K562 (cell line): ENCODE measurements at regions not wholly inside any gene's neighbourhood (a gene's known extent, or its start where the extent isn't known, plus 50 kb on each side); places are given as distances from the start of the nearest gene placed in this dataset.

Source experiments
- ATAC-seq: fragments of 200-7000 bp; cut with Tn5 transposase; 3 replicates; pipeline ENCODE4 v1.9.1; 2020; ENCODE audit warnings: moderate library complexity
- BruUV-seq: library from RNA; stranded (reverse); fragments of 400-500 nt; replicated peaks from 2 replicates; lab custom pipeline; 2021; lab: Mats Ljungman, UMichigan
- CTCF ChIA-PET: fragments of 300-600 bp; formaldehyde crosslinking; extraction: SDS; loops from one replicate; lab custom pipeline; 2021; ENCODE audit warnings: low intra/inter-chr PET ratio; lab: Yijun Ruan, JAX
- POLR2A ChIA-PET: fragments of 300-600, 350-650 bp; sonication (Branson Sonifier 250); formaldehyde crosslinking; extraction: SDS; loops from one replicate; lab custom pipeline; 2021; ENCODE audit warnings: antibody characterized with exemption, inconsistent platforms; lab: Yijun Ruan, JAX
- DNase-seq, 4 experiments: peaks; one replicate each; pipeline versions ENCODE4 v3.0.0 to v3.0.0-alpha.2; 2011 to 2018; ENCODE audit warnings: low spot score in 3 of 4, mixed read lengths in 3 of 4; ENCODE audit errors: extremely low read depth in 1 of 4
- FAIRE-seq: peaks from 2 replicates; lab custom pipeline; 2011; peaks lifted over from hg19 to GRCh38; lab: Jason Lieb, UNC
- H2AFZ ChIP-seq: 2 replicates; pipeline ENCODE4 v1.6.0; 2011; ENCODE audit warnings: low read depth, low read length, control low read depth, inconsistent platforms
- H3K27ac ChIP-seq: fragments of 200-600 bp; 3 replicates; pipeline ENCODE4 v1.8.0; 2011; ENCODE audit warnings: low read depth, mild to moderate bottlenecking, control low read depth, inconsistent platforms, low read length, moderate library complexity, mixed read lengths; ENCODE audit errors: extremely low read depth
- H3K27me3 ChIP-seq, 2 experiments: fragments of 300-600 bp in 1 of 2; 2 replicates in 1 of 2; 3 replicates in 1 of 2; pipeline versions ENCODE4 v1.6.0 to v1.8.0; 2011; ENCODE audit warnings: inconsistent platforms in 2 of 2, low read length in 2 of 2, mild to moderate bottlenecking in 1 of 2, mixed read lengths in 1 of 2, moderate library complexity in 1 of 2; ENCODE audit not compliant: control insufficient read depth in 2 of 2, insufficient read depth in 2 of 2
- H3K36me3 ChIP-seq: fragments of 300-600 bp; 3 replicates; pipeline ENCODE4 v1.8.0; 2011; ENCODE audit warnings: mild to moderate bottlenecking, low read length, inconsistent platforms; ENCODE audit not compliant: control insufficient read depth, insufficient read depth
- H3K4me1 ChIP-seq, 2 experiments: fragments of 200-600 bp in 1 of 2; replicated peaks in 1 of 2; 2 replicates in 1 of 2; 3 replicates in 1 of 2; pipeline versions ENCODE4 v1.5.1 to v1.8.0; 2011; ENCODE audit warnings: inconsistent platforms in 2 of 2, low read length in 2 of 2, mild to moderate bottlenecking in 1 of 2, mixed read lengths in 1 of 2, moderate library complexity in 1 of 2; ENCODE audit not compliant: control insufficient read depth in 2 of 2, insufficient read depth in 2 of 2
- H3K4me2 ChIP-seq: 2 replicates; pipeline ENCODE4 v1.6.1; 2011; ENCODE audit warnings: low read length, control low read depth, inconsistent platforms, mixed read lengths; ENCODE audit not compliant: insufficient read depth
- H3K4me3 ChIP-seq: fragments of 200-600 bp; sonication (generic), shearing (Covaris generic); 2 replicates; pipeline ENCODE4 v1.5.1; 2016; ENCODE audit warnings: control low read depth, inconsistent platforms
- H3K79me2 ChIP-seq: fragments of 200-600 bp; 3 replicates; pipeline ENCODE4 v1.8.0; 2011; ENCODE audit warnings: low read length, inconsistent platforms; ENCODE audit not compliant: control insufficient read depth, insufficient read depth
- H3K9ac ChIP-seq, 2 experiments: 2 replicates each; pipeline versions ENCODE4 v1.6.0 to v1.6.1; 2011; ENCODE audit warnings: low read depth in 2 of 2, low read length in 2 of 2, control low read depth in 1 of 2, inconsistent platforms in 1 of 2, mild to moderate bottlenecking in 1 of 2, mixed read lengths in 1 of 2; ENCODE audit not compliant: insufficient read depth in 1 of 2
- H3K9me1 ChIP-seq: one replicate; pipeline ENCODE4 v1.6.0; 2011; ENCODE audit warnings: inconsistent platforms, mild to moderate bottlenecking, low read length, moderate library complexity; ENCODE audit not compliant: control insufficient read depth, insufficient read depth
- H3K9me3 ChIP-seq: replicated peaks from 2 replicates; pipeline ENCODE4 v1.5.1; 2011; ENCODE audit warnings: low read depth, low read length, inconsistent platforms; ENCODE audit not compliant: control insufficient read depth, insufficient read depth
- H4K20me1 ChIP-seq: replicated peaks from 2 replicates; pipeline ENCODE4 v1.6.1; 2011; ENCODE audit warnings: low read length, inconsistent platforms, mixed read lengths; ENCODE audit not compliant: control insufficient read depth, insufficient read depth
- FOXA3 ChIP-seq, 2 experiments: fragments of 450-650 bp in 1 of 2; sonication (generic) in 1 of 2; formaldehyde crosslinking; IDR thresholded peaks in 1 of 2; conservative IDR thresholded peaks in 1 of 2; 2 replicates each; pipeline versions ENCODE4 v1.4.0 to v1.8.0; 2020 to 2022; ENCODE audit warnings: mild to moderate bottlenecking in 2 of 2, missing genetic modification reagents in 1 of 2
- KLF1 ChIP-seq: fragments of 450-650 bp; IDR thresholded peaks from 2 replicates; pipeline ENCODE4 v1.6.1; 2016; ENCODE audit warnings: missing genetic modification characterization, missing compliant biosample characterization
- RBBP5 ChIP-seq: fragments of 200-600 bp; sonication (generic); IDR thresholded peaks from 2 replicates; pipeline ENCODE4 v1.6.1; 2012; ENCODE audit warnings: borderline replicate concordance, mild to moderate bottlenecking, low read length, control low read depth, inconsistent platforms; ENCODE audit not compliant: insufficient read depth, poor library complexity, severe bottlenecking
- TAF1 ChIP-seq: IDR thresholded peaks from 2 replicates; pipeline ENCODE4 v1.6.1; 2011; ENCODE audit warnings: mild to moderate bottlenecking, low read length, moderate library complexity; ENCODE audit not compliant: insufficient read depth, control insufficient read depth, severe bottlenecking; ENCODE audit errors: extremely low read depth
- ZNF668 ChIP-seq: fragments of 250-450 bp; sonication (Bioruptor Pico); IDR thresholded peaks from 2 replicates; pipeline ENCODE4 v1.8.0; 2022; ENCODE audit warnings: mild to moderate bottlenecking, inconsistent platforms
- ZNF778 ChIP-seq: fragments of 450-650 bp; formaldehyde crosslinking; IDR thresholded peaks from 2 replicates; pipeline ENCODE4 v1.4.0; 2020; ENCODE audit warnings: mild to moderate bottlenecking, moderate library complexity
- ZSCAN32 ChIP-seq: fragments of 450-650 bp; formaldehyde crosslinking; IDR thresholded peaks from 2 replicates; pipeline ENCODE4 v1.4.0; 2020; ENCODE audit warnings: mild to moderate bottlenecking, moderate library complexity
- WGBS: fragments of 100-300 bp; shearing (Covaris generic); methylation state at CpG from one replicate; pipeline ENCODE4 v1.1.6; 2016; ENCODE audit warnings: low coverage, mixed read lengths; ENCODE audit not compliant: insufficient coverage; ENCODE audit errors: missing lambda C conversion rate; 5-methylcytosine and 5-hydroxymethylcytosine counted together
- in situ Hi-C: fragments of 300-500 bp; cut with MboI; formaldehyde crosslinking; loops from 4 replicates; pipeline ENCODE4 v1.15.0; 2018; ENCODE audit warnings: inconsistent platforms, mixed read lengths
- intact Hi-C: fragments of 100-400 bp; cut with micrococcal nuclease; formaldehyde crosslinking; loops from 2 replicates; pipeline ENCODE4 v1.14.2; 2022
- TF ChIP-seq, protein P1 (sequence below), 3 experiments: IDR thresholded peaks in 2 of 3; conservative IDR thresholded peaks in 1 of 3; 2 replicates each; pipeline ENCODE4 v1.5.1; 2011 to 2012; ENCODE audit warnings: low read length in 3 of 3, mild to moderate bottlenecking in 3 of 3, control low read depth in 2 of 3, improper control_type of control experiment in 1 of 3, inconsistent platforms in 1 of 3, low read depth in 1 of 3, mixed read lengths in 1 of 3, moderate library complexity in 1 of 3; ENCODE audit not compliant: insufficient read depth in 2 of 3
- TF ChIP-seq, protein P2 (sequence below), 2 experiments: IDR thresholded peaks in 1 of 2; conservative IDR thresholded peaks in 1 of 2; 2 replicates each; pipeline ENCODE4 v1.6.1; 2016; ENCODE audit warnings: low read depth in 2 of 2, mild to moderate bottlenecking in 1 of 2, missing compliant biosample characterization in 1 of 2, missing genetic modification characterization in 1 of 2, moderate library complexity in 1 of 2

DNA sequence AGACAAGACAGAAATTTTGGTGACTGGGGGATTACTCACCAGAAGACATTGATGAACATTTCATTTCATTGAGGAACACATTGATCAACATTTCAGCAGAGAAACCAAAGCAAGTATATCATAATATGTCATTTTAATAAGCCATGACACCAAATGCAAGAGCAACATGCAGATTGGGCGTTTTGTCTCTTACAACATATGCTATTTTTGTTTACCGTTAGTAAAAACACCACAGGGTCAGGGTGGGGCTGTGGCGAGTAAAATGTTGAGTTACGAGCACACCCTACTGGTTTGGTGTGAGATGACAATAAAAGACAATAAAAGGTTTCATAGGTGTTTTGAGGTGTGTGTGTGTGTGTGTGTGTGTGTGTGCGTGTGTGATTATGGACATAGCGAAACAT lies 294.5 kb downstream of the PDGFC start (continued):
- TF ChIP-seq FOXA3 (CRISPR knock-in tag; conservative IDR thresholded peaks at IDR 0.05 in 1 of 2, IDR thresholded peaks at IDR 0.05 in 1 of 2) = no peak
- TF ChIP-seq, protein P1, sequence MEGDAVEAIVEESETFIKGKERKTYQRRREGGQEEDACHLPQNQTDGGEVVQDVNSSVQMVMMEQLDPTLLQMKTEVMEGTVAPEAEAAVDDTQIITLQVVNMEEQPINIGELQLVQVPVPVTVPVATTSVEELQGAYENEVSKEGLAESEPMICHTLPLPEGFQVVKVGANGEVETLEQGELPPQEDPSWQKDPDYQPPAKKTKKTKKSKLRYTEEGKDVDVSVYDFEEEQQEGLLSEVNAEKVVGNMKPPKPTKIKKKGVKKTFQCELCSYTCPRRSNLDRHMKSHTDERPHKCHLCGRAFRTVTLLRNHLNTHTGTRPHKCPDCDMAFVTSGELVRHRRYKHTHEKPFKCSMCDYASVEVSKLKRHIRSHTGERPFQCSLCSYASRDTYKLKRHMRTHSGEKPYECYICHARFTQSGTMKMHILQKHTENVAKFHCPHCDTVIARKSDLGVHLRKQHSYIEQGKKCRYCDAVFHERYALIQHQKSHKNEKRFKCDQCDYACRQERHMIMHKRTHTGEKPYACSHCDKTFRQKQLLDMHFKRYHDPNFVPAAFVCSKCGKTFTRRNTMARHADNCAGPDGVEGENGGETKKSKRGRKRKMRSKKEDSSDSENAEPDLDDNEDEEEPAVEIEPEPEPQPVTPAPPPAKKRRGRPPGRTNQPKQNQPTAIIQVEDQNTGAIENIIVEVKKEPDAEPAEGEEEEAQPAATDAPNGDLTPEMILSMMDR (IDR thresholded peaks at IDR 0.05 in 2 of 3, conservative IDR thresholded peaks at IDR 0.05 in 1 of 3; ENCODE audit: insufficient read depth in 2 of 3, low read depth in 1 of 3, low read length in 3 of 3) = no peak
- no peak for TF ChIP-seq KLF1
- no peak for TF ChIP-seq ZNF668 (CRISPR knock-in tag)
- TF ChIP-seq ZNF778 (CRISPR knock-in tag) = no peak

DNA sequence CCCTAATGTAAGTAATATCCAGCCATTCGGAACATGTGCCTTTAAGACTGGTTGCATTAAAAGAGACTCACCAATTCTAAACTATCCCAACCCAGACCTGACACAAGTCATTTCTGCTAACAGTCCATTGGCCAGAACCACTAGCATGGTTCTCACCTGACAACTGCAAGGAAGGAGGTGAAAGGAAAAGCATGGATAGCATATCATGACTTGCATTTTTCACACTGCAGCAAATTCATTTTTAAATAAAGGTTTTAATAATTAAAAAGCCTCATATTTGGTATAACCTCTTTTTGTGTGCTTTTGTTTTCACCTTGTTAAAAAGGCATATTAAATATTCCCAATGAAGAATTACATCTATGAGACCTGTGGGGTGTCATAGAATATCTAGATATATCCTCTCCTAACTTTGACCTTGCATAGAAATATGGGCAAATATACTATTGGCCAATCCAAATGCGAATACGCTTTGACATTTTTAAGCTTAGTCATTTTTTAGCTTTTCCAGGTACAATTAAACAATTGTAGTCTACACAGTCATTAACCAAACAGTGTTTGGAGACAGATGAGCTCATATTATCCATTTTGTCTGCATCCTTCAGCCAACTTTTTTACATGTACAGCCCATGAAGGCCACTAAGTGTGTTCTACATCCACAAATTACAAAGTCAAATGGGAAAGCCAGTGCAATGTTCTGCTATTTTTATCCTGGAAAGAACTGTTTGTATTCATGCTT lies 295.3 kb downstream of the PDGFC start:
- POLR2A ChIA-PET = no interaction called here
- in situ Hi-C loops = no loop called here
- Histone ChIP-seq H3K9me3 (no peaks in the 10 kb centered on the region), H3K4me1 (no peaks in the 10 kb centered on the region), H3K27me3 (no peaks in the 10 kb centered on the region), H3K4me2 (no peak overlapping the region), H3K27ac (no peak overlapping the region)
- no TSS peak for BruUV-seq
- WGBS = 0% methylated on average over 3 of the region's 3 CpGs
- no peak for TF ChIP-seq ZSCAN32
- TF ChIP-seq TAF1 = no peak
- TF ChIP-seq RBBP5 = no peak
- TF ChIP-seq, protein P2, sequence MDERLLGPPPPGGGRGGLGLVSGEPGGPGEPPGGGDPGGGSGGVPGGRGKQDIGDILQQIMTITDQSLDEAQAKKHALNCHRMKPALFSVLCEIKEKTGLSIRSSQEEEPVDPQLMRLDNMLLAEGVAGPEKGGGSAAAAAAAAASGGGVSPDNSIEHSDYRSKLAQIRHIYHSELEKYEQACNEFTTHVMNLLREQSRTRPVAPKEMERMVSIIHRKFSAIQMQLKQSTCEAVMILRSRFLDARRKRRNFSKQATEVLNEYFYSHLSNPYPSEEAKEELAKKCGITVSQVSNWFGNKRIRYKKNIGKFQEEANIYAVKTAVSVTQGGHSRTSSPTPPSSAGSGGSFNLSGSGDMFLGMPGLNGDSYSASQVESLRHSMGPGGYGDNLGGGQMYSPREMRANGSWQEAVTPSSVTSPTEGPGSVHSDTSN (CRISPR knock-in tag; IDR thresholded peaks at IDR 0.05; ENCODE audit: low read depth) = no peak
- TF ChIP-seq, protein P2 (tag; conservative IDR thresholded peaks at IDR 0.05; ENCODE audit: low read depth) = no peak
- TF ChIP-seq, all 486 proteins: peak for 0
- DNase-seq = no peak
- H3K4me3 ChIP-seq = no peak overlapping the region
- no peak overlapping the region for H3K9ac ChIP-seq
- intact Hi-C loops = no loop called here
- ATAC-seq = no peak
- CTCF ChIA-PET = no interaction called here
- no peaks in the 10 kb centered on the region for H3K79me2 ChIP-seq
- no peaks in the 10 kb centered on the region for H4K20me1 ChIP-seq
- no peak for FAIRE-seq
- no peaks in the 10 kb centered on the region for H3K36me3 ChIP-seq
- H3K9me1 ChIP-seq = no peaks in the 10 kb centered on the region
- H2AFZ ChIP-seq = no peak overlapping the region
